Thyroid gland (tissue), 4 donors: ENCODE measurements at regions not wholly inside any gene's neighbourhood (a gene's known extent, or its start where the extent isn't known, plus 50 kb on each side); places are given as distances from the start of the nearest gene placed in this dataset.

ENCODE experiments used
- DNase-seq, 2 donors: peaks; one replicate each; pipeline ENCODE4 v3.0.0-alpha.2; 2019
- H3K27ac ChIP-seq, 3 donors: fragments of 200-600 bp; sonication (generic); 1 replicate in 2 of 3; 2 replicates in 1 of 3; pipeline ENCODE4 v1.5.1; 2016 to 2019; ENCODE audit warnings: mild to moderate bottlenecking in 1 of 3, moderate library complexity in 1 of 3
- H3K27me3 ChIP-seq: fragments of 200-600 bp; sonication (generic); one replicate; pipeline ENCODE4 v1.5.1; 2019
- H3K36me3 ChIP-seq, 2 donors: fragments of 200-600 bp; sonication (generic); one replicate each; pipeline ENCODE4 v1.5.1; 2016 to 2019
- H3K4me1 ChIP-seq, 2 donors: fragments of 200-600 bp; sonication (generic); one replicate each; pipeline ENCODE4 v1.5.1; 2017 to 2019
- H3K4me3 ChIP-seq, 3 donors: fragments of 200-600 bp; sonication (generic); replicated peaks in 1 of 3; 1 replicate in 2 of 3; 2 replicates in 1 of 3; pipeline ENCODE4 v1.5.1; 2016; ENCODE audit warnings: mild to moderate bottlenecking in 1 of 3
- H3K9me3 ChIP-seq: fragments of 200-600 bp; sonication (generic); one replicate; pipeline ENCODE4 v1.5.1; 2017
- CTCF ChIP-seq, 6 experiments: fragments of 200-600 bp in 3 of 6; fragments of 450-650 bp in 3 of 6; sonication (generic) in 3 of 6; IDR thresholded peaks; one replicate each; pipeline ENCODE4 v1.5.1; 2016 to 2019; ENCODE audit warnings: antibody characterized with exemption in 6 of 6, mild to moderate bottlenecking in 2 of 6, inconsistent platforms in 1 of 6, moderate library complexity in 1 of 6
- POLR2A ChIP-seq, 2 donors: fragments of 450-650 bp; IDR thresholded peaks; one replicate each; pipeline ENCODE4 v1.6.1; 2017; ENCODE audit warnings: antibody characterized with exemption in 2 of 2, mild to moderate bottlenecking in 2 of 2, moderate library complexity in 1 of 2
- WGBS, 2 donors: methylation state at CpG; one replicate each; pipeline ENCODE4 v1.1.5; 2017; 5-methylcytosine and 5-hydroxymethylcytosine counted together
- intact Hi-C: fragments of 100-400 bp; cut with DNase I; formaldehyde crosslinking; loops from one replicate; pipeline ENCODE4 v1.15.1; 2023

- no peak for DNase-seq
- 47 to 75% methylated on average over 3 of the region's 3 CpGs for WGBS, 2 donors
- no peaks in the 10 kb centered on the region for H3K36me3 ChIP-seq
- intact Hi-C loops, result no loop called here
- H3K4me1 ChIP-seq, result no peaks in the 10 kb centered on the region
- no peak overlapping the region for H3K27ac ChIP-seq
- H3K9me3 ChIP-seq, result no peaks in the 10 kb centered on the region
- H3K27me3 ChIP-seq, result no peaks in the 10 kb centered on the region
- no peak for TF ChIP-seq CTCF (IDR thresholded peaks at IDR 0.05)
- no peak for TF ChIP-seq POLR2A (IDR thresholded peaks at IDR 0.05)
- no peak overlapping the region for H3K4me3 ChIP-seq
Measured at GRCh38 chr4:100087743-100088142, 102.5 kb downstream of the DDIT4L start.

- H3K9me3 ChIP-seq, result no peaks in the 10 kb centered on the region
- no peak overlapping the region for H3K27ac ChIP-seq
- no peak for DNase-seq
- H3K27me3 ChIP-seq, result no peaks in the 10 kb centered on the region
- no peak for TF ChIP-seq CTCF (IDR thresholded peaks at IDR 0.05)
- TF ChIP-seq POLR2A (IDR thresholded peaks at IDR 0.05), result no peak
- 81 to 90% methylated on average over 6 of the region's 6 CpGs for WGBS, 2 donors
- intact Hi-C loops, result no loop called here
- H3K36me3 ChIP-seq, result no peaks in the 10 kb centered on the region
- H3K4me1 ChIP-seq, result no peaks in the 10 kb centered on the region
- H3K4me3 ChIP-seq, result no peak overlapping the region
Measured at GRCh38 chr4:100086766-100087431, 103.4 kb downstream of the DDIT4L start.

- no peaks in the 10 kb centered on the region for H3K9me3 ChIP-seq
- WGBS, 2 donors, result 61 to 71% methylated on average over 1 of the region's 1 CpG
- H3K4me3 ChIP-seq, result no peak overlapping the region
- no peaks in the 10 kb centered on the region for H3K36me3 ChIP-seq
- intact Hi-C loops, result no loop called here
- H3K27ac ChIP-seq, result no peak overlapping the region
- no peaks in the 10 kb centered on the region for H3K4me1 ChIP-seq
- no peaks in the 10 kb centered on the region for H3K27me3 ChIP-seq
- no peak for DNase-seq
- TF ChIP-seq CTCF (IDR thresholded peaks at IDR 0.05), result no peak
- no peak for TF ChIP-seq POLR2A (IDR thresholded peaks at IDR 0.05)
Measured at GRCh38 chr4:100084892-100085291, 105.4 kb downstream of the DDIT4L start.

GRCh38 chr4:100083289-100083688 is 107.0 kb downstream of the DDIT4L start:
- Histone ChIP-seq H3K9me3 (no peaks in the 10 kb centered on the region), H3K27me3 (no peaks in the 10 kb centered on the region), H3K36me3 (no peaks in the 10 kb centered on the region), H3K27ac (no peak overlapping the region), H3K4me1 (no peaks in the 10 kb centered on the region), H3K4me3 (no peak overlapping the region)
- no peak for TF ChIP-seq CTCF (IDR thresholded peaks at IDR 0.05)
- TF ChIP-seq POLR2A (IDR thresholded peaks at IDR 0.05), result no peak
- no peak for DNase-seq
- intact Hi-C loops, result no loop called here

GRCh38 chr4:100082852-100083251 is 107.4 kb downstream of the DDIT4L start:
- intact Hi-C loops, result no loop called here
- Histone ChIP-seq H3K4me1 (no peaks in the 10 kb centered on the region), H3K4me3 (no peak overlapping the region), H3K36me3 (no peaks in the 10 kb centered on the region), H3K9me3 (no peaks in the 10 kb centered on the region), H3K27ac (no peak overlapping the region), H3K27me3 (no peaks in the 10 kb centered on the region)
- TF ChIP-seq POLR2A (IDR thresholded peaks at IDR 0.05) (no peak), CTCF (IDR thresholded peaks at IDR 0.05) (no peak)
- WGBS, 2 donors, result 89 to 90% methylated on average over 1 of the region's 1 CpG
- no peak for DNase-seq
